HepG2 (cell line): ENCODE measurements at regions not wholly inside any gene's neighbourhood (a gene's known extent, or its start where the extent isn't known, plus 50 kb on each side); places are given as distances from the start of the nearest gene placed in this dataset.

Experiments used
- ATAC-seq: fragments of 200-7000 bp; cut with Tn5 transposase; 3 replicates; pipeline ENCODE4 v1.9.1; 2020; ENCODE audit warnings: mild to moderate bottlenecking, moderate library complexity
- BruUV-seq: library from RNA; stranded (reverse); fragments of 400-500 nt; replicated peaks from 2 replicates; lab custom pipeline; 2021; lab: Mats Ljungman, UMichigan
- CTCF ChIA-PET: fragments of 300-600 bp; formaldehyde crosslinking; extraction: SDS; loops from one replicate; lab custom pipeline; 2021; ENCODE audit warnings: low total read pairs, inconsistent platforms, low intra/inter-chr PET ratio; lab: Yijun Ruan, JAX
- POLR2A ChIA-PET: fragments of 350-600 bp; sonication (Branson Sonifier 250); formaldehyde crosslinking; loops from one replicate; lab custom pipeline; 2020; ENCODE audit warnings: antibody characterized with exemption, inconsistent platforms; lab: Yijun Ruan, JAX
- DNase-seq: peaks from one replicate; pipeline ENCODE4 v3.0.0-alpha.2; 2015; ENCODE audit warnings: low spot score
- FAIRE-seq: peaks from 3 replicates; lab custom pipeline; 2011; peaks lifted over from hg19 to GRCh38; lab: Jason Lieb, UNC
- H2AFZ ChIP-seq: one replicate; pipeline ENCODE4 v1.6.1; 2011; ENCODE audit warnings: low read length, inconsistent platforms
- H3K27ac ChIP-seq: fragments of 300-600 bp; 3 replicates; pipeline ENCODE4 v1.8.0; 2011; ENCODE audit warnings: mixed run types, mild to moderate bottlenecking, mixed read lengths, low read length, inconsistent platforms; ENCODE audit not compliant: insufficient read depth; ENCODE audit errors: extremely low read length
- H3K27me3 ChIP-seq, 2 experiments: fragments of 200-600 bp in 1 of 2; 2 replicates in 1 of 2; 3 replicates in 1 of 2; pipeline versions ENCODE4 v1.6.0 to v1.8.0; 2011; ENCODE audit warnings: low read length in 2 of 2, mild to moderate bottlenecking in 2 of 2, moderate library complexity in 2 of 2, inconsistent platforms in 1 of 2; ENCODE audit not compliant: insufficient read depth in 2 of 2, control insufficient read depth in 1 of 2
- H3K36me3 ChIP-seq, 2 experiments: fragments of 200-600 bp in 1 of 2; replicated peaks in 1 of 2; 2 replicates in 1 of 2; 3 replicates in 1 of 2; pipeline versions ENCODE4 v1.5.1 to v1.8.0; 2011; ENCODE audit warnings: low read length in 2 of 2, inconsistent platforms in 1 of 2; ENCODE audit not compliant: insufficient read depth in 2 of 2, control insufficient read depth in 1 of 2
- H3K4me1 ChIP-seq: 2 replicates; pipeline ENCODE4 v1.5.1; 2012; ENCODE audit warnings: low read length, inconsistent platforms; ENCODE audit not compliant: insufficient read depth
- H3K4me2 ChIP-seq: 2 replicates; pipeline ENCODE4 v1.6.0; 2011; ENCODE audit warnings: low read depth, low read length, inconsistent platforms
- H3K4me3 ChIP-seq, 3 experiments: fragments of 200-600 bp in 1 of 3; sonication (generic), shearing (Covaris generic) in 1 of 3; replicated peaks in 1 of 3; 2 replicates each; pipeline ENCODE4 v1.5.1; 2011 to 2016; ENCODE audit warnings: low read length in 3 of 3, inconsistent platforms in 2 of 3, low read depth in 2 of 3, mild to moderate bottlenecking in 2 of 3, control low read depth in 1 of 3, mixed read lengths in 1 of 3; ENCODE audit not compliant: insufficient read depth in 1 of 3
- H3K79me2 ChIP-seq: one replicate; pipeline ENCODE4 v1.6.1; 2011; ENCODE audit warnings: low read length, inconsistent platforms; ENCODE audit not compliant: insufficient read depth
- H3K9ac ChIP-seq: 2 replicates; pipeline ENCODE4 v1.6.0; 2011; ENCODE audit warnings: mild to moderate bottlenecking, low read depth, low read length, inconsistent platforms; ENCODE audit not compliant: insufficient read depth
- H3K9me3 ChIP-seq: 2 replicates; pipeline ENCODE4 v1.5.1; 2012; ENCODE audit warnings: mild to moderate bottlenecking, low read length
- H4K20me1 ChIP-seq: 2 replicates; pipeline ENCODE4 v1.6.0; 2011; ENCODE audit warnings: inconsistent platforms, mild to moderate bottlenecking, low read length, moderate library complexity; ENCODE audit not compliant: insufficient read depth
- ATF7 ChIP-seq, 2 experiments: fragments of 450-650 bp in 1 of 2; sonication (generic) in 1 of 2; formaldehyde crosslinking in 1 of 2; IDR thresholded peaks; 2 replicates each; pipeline versions ENCODE4 v1.4.0 to v1.6.1; 2016 to 2020; ENCODE audit warnings: antibody characterized with exemption in 1 of 2, mild to moderate bottlenecking in 1 of 2, missing genetic modification reagents in 1 of 2
- ZNF343 ChIP-seq: sonication (generic); formaldehyde crosslinking; IDR thresholded peaks from 2 replicates; pipeline ENCODE4 v1.4.0; 2020; ENCODE audit warnings: mild to moderate bottlenecking, missing genetic modification reagents
- ZNF773 ChIP-seq: sonication (generic); formaldehyde crosslinking; IDR thresholded peaks from 2 replicates; pipeline ENCODE4 v1.4.0; 2020; ENCODE audit warnings: missing genetic modification reagents, borderline replicate concordance
- WGBS: methylation state at CpG from one replicate; pipeline ENCODE4 v1.1.6; 2017; ENCODE audit warnings: low lambda C conversion rate; 5-methylcytosine and 5-hydroxymethylcytosine counted together
- in situ Hi-C: cut with HindIII; loops from 2 replicates; pipeline ENCODE4 v1.10.0; 2017; ENCODE audit warnings: low pct_unique_long_range_greater_than_20kb; ENCODE audit not compliant: extremely low pct_ligation_motif_present
- intact Hi-C: fragments of 100-400 bp; cut with micrococcal nuclease; formaldehyde crosslinking; loops from one replicate; pipeline ENCODE4 v1.10.0; 2022; ENCODE audit not compliant: unreplicated experiment

- ChIA-PET POLR2A (no interaction called here), CTCF (no interaction called here)
- no peak overlapping the region for H2AFZ ChIP-seq
- no peak overlapping the region for H3K4me3 ChIP-seq
- intact Hi-C loops (no loop called here), in situ Hi-C loops (no loop called here)
- no peaks in the 10 kb centered on the region for H4K20me1 ChIP-seq
- no peak overlapping the region for H3K27ac ChIP-seq
- H3K4me2 ChIP-seq, result no peak overlapping the region
- no peaks in the 10 kb centered on the region for H3K27me3 ChIP-seq
- H3K4me1 ChIP-seq, result no peaks in the 10 kb centered on the region
- WGBS, result 0% methylated on average over 4 of the region's 4 CpGs
- DNase-seq (no peak), FAIRE-seq (no peak), ATAC-seq (no peak)
- TF ChIP-seq ZNF773 (CRISPR knock-in tag), result no peak
- H3K79me2 ChIP-seq, result no peaks in the 10 kb centered on the region
- no peaks in the 10 kb centered on the region for H3K9me3 ChIP-seq
- H3K9ac ChIP-seq, result no peak overlapping the region
- BruUV-seq, result no TSS peak
- H3K36me3 ChIP-seq, result no peaks in the 10 kb centered on the region
Observed at GRCh38 chr15:81893182-81893835, 152.5 kb downstream of the MEX3B start.

- POLR2A ChIA-PET, result no interaction called here
- Histone ChIP-seq H3K27me3 (no peaks in the 10 kb centered on the region), H3K36me3 (no peaks in the 10 kb centered on the region), H3K4me2 (no peak overlapping the region), H3K27ac (no peak overlapping the region), H4K20me1 (no peaks in the 10 kb centered on the region), H3K9me3 (no peaks in the 10 kb centered on the region), H3K79me2 (no peaks in the 10 kb centered on the region), H3K4me3 (no peak overlapping the region), H2AFZ (no peak overlapping the region), H3K9ac (no peak overlapping the region), H3K4me1 (no peaks in the 10 kb centered on the region)
- no peak for FAIRE-seq
- TF ChIP-seq ATF7 (IDR thresholded peaks at IDR 0.05), result peak; percentile 7; the same call in 1 of the 2 replicates
- TF ChIP-seq ATF7 (CRISPR knock-in tag; IDR thresholded peaks at IDR 0.05), result no peak
- no peak for TF ChIP-seq ZNF343 (CRISPR knock-in tag)
- CTCF ChIA-PET, result no interaction called here
- no peak for DNase-seq
- in situ Hi-C loops, result no loop called here
- no peak for ATAC-seq
- WGBS, result 0% methylated on average over 1 of the region's 1 CpG
- intact Hi-C loops, result no loop called here
- BruUV-seq, result no TSS peak
Observed at GRCh38 chr15:81890496-81890895, 155.3 kb downstream of the MEX3B start.
